Fibroblast of mammary gland (primary cell): ENCODE measurements at regions not wholly inside any gene's neighbourhood (a gene's known extent, or its start where the extent isn't known, plus 50 kb on each side); places are given as distances from the start of the nearest gene placed in this dataset.
A peak's percentile ranks its signal among the peaks of the same experiment; 100 is the strongest.

Source experiments
- DNase-seq: peaks from one replicate; pipeline ENCODE4 v3.0.0-alpha.2; 2010; ENCODE audit warnings: low read depth
- H3K4me3 ChIP-seq: 2 replicates; pipeline ENCODE4 v1.5.1; 2011; ENCODE audit warnings: low read depth, mild to moderate bottlenecking, low read length, moderate library complexity; ENCODE audit not compliant: control insufficient read depth
- CTCF ChIP-seq: conservative IDR thresholded peaks from 2 replicates; pipeline ENCODE4 v1.5.1; 2011; ENCODE audit warnings: low read depth, low read length, inconsistent platforms; ENCODE audit not compliant: control insufficient read depth, insufficient read depth

- no peak overlapping the region for H3K4me3 ChIP-seq
- no peak for DNase-seq
- no peak for TF ChIP-seq CTCF
These were observed 536.8 kb downstream of the QKI start for GRCh38 chr6:163951326-163951725.

- peak; percentile 22 for DNase-seq
These were observed 535.6 kb downstream of the QKI start for GRCh38 chr6:163950159-163950558.

GRCh38 chr6:163949431-163949830, 534.9 kb downstream of the QKI start:
- no peak for DNase-seq
- no peak overlapping the region for H3K4me3 ChIP-seq
- no peak for TF ChIP-seq CTCF

More at GRCh38 chr6:163950159-163950558, 535.6 kb downstream of the QKI start:
- no peak for TF ChIP-seq CTCF
- no peak overlapping the region for H3K4me3 ChIP-seq

GRCh38 chr6:163948250-163948649, 533.7 kb downstream of the QKI start:
- DNase-seq: no peak
- no peak overlapping the region for H3K4me3 ChIP-seq
- no peak for TF ChIP-seq CTCF

GRCh38 chr6:163947276-163947675, 532.8 kb downstream of the QKI start:
- no peak overlapping the region for H3K4me3 ChIP-seq
- DNase-seq: no peak
- no peak for TF ChIP-seq CTCF

GRCh38 chr6:163946437-163946836, 531.9 kb downstream of the QKI start:
- DNase-seq: no peak
- no peak overlapping the region for H3K4me3 ChIP-seq
- TF ChIP-seq CTCF: no peak

- DNase-seq: no peak
- no peak overlapping the region for H3K4me3 ChIP-seq
- TF ChIP-seq CTCF: no peak
These were observed 531.3 kb downstream of the QKI start for GRCh38 chr6:163945808-163946207.
